ENCODE measurements at regions not wholly inside any gene's neighbourhood (a gene's known extent, or its start where the extent isn't known, plus 50 kb on each side); places are given as distances from the start of the nearest gene placed in this dataset.
"Not testable (repeated sequence)": the region's sequence is repeated elsewhere in the genome, so short reads cannot be mapped to it uniquely, and the experiment has no call there.

- TF ChIP-seq CTCF, EZH2phosphoT487, EZH2 (IDR thresholded peaks at IDR 0.05): not testable (repeated sequence)
Measured at GRCh38 chr16:21501223-21501868, 98.0 kb upstream of the METTL9 start.
